Adrenal gland (tissue), 9 donors: ENCODE measurements at regions not wholly inside any gene's neighbourhood (a gene's known extent, or its start where the extent isn't known, plus 50 kb on each side); places are given as distances from the start of the nearest gene placed in this dataset.

Experiments used
- DNase-seq, 7 donors: peaks; one replicate each; pipeline ENCODE4 v3.0.0-alpha.2; 2019 to 2020
- H3K27ac ChIP-seq, 5 donors: fragments of 200-600 bp; sonication (generic) in 4 of 5; 1 replicate in 3 of 5; 2 replicates in 2 of 5; pipeline versions ENCODE4 v1.5.1 to v1.8.0; 2016 to 2020; ENCODE audit warnings: mild to moderate bottlenecking in 1 of 5
- H3K27me3 ChIP-seq: fragments of 200-600 bp; 2 replicates; pipeline ENCODE4 v1.8.0; 2021
- H3K36me3 ChIP-seq, 2 donors: fragments of 200-600 bp; replicated peaks in 1 of 2; 1 replicate in 1 of 2; 2 replicates in 1 of 2; pipeline versions ENCODE4 v1.5.1 to v1.8.0; 2018 to 2022
- H3K4me1 ChIP-seq, 2 donors: fragments of 200-600 bp; replicated peaks in 1 of 2; 1 replicate in 1 of 2; 2 replicates in 1 of 2; pipeline versions ENCODE4 v1.5.1 to v1.8.0; 2018 to 2021
- H3K4me3 ChIP-seq, 4 donors: fragments of 200-600 bp; sonication (generic) in 3 of 4; one replicate each; pipeline ENCODE4 v1.5.1; 2016 to 2018
- H3K9me3 ChIP-seq, 3 donors: fragments of 200-600 bp; sonication (generic) in 1 of 3; replicated peaks in 1 of 3; 1 replicate in 2 of 3; 2 replicates in 1 of 3; pipeline versions ENCODE4 v1.5.1 to v1.8.0; 2016 to 2021
- POLR2A ChIP-seq, 2 donors: fragments of 450-650 bp; IDR thresholded peaks; one replicate each; pipeline ENCODE4 v1.6.1; 2017; ENCODE audit warnings: antibody characterized with exemption in 2 of 2, mild to moderate bottlenecking in 2 of 2, moderate library complexity in 1 of 2
- WGBS, 4 donors: extraction: QIAGEN DNeasy Blood & Tissue Kit in 2 of 4; methylation state at CpG; one replicate each; pipeline versions ENCODE4 v1.1.5 to v1.1.7; 2013 to 2017; 5-methylcytosine and 5-hydroxymethylcytosine counted together
- intact Hi-C, 2 donors: fragments of 100-400 bp; cut with DNase I; formaldehyde crosslinking; loops; one replicate each; pipeline versions ENCODE4 v1.14.1 to v1.15.0; 2022 to 2023
- TF ChIP-seq, protein P1 (sequence below), 6 experiments: fragments of 450-650 bp in 4 of 6; fragments of 200-600 bp in 2 of 6; sonication (generic) in 1 of 6; IDR thresholded peaks; 1 replicate in 5 of 6; 2 replicates in 1 of 6; pipeline versions ENCODE4 v1.5.1 to v1.8.0; 2016 to 2021; ENCODE audit warnings: antibody characterized with exemption in 6 of 6, mild to moderate bottlenecking in 2 of 6, moderate library complexity in 1 of 6
- donor health status: healthy with polysubstance abuse.
- donor health status: Bipolar disorder and iron deficiency.
- donor health status: DM: yes; HTN: yes; CAD: no.
- donor health status: DM: no; HTN: no; CAD: no.
- donor health status: DM: no; HTN: no; CAD: no.

DNA sequence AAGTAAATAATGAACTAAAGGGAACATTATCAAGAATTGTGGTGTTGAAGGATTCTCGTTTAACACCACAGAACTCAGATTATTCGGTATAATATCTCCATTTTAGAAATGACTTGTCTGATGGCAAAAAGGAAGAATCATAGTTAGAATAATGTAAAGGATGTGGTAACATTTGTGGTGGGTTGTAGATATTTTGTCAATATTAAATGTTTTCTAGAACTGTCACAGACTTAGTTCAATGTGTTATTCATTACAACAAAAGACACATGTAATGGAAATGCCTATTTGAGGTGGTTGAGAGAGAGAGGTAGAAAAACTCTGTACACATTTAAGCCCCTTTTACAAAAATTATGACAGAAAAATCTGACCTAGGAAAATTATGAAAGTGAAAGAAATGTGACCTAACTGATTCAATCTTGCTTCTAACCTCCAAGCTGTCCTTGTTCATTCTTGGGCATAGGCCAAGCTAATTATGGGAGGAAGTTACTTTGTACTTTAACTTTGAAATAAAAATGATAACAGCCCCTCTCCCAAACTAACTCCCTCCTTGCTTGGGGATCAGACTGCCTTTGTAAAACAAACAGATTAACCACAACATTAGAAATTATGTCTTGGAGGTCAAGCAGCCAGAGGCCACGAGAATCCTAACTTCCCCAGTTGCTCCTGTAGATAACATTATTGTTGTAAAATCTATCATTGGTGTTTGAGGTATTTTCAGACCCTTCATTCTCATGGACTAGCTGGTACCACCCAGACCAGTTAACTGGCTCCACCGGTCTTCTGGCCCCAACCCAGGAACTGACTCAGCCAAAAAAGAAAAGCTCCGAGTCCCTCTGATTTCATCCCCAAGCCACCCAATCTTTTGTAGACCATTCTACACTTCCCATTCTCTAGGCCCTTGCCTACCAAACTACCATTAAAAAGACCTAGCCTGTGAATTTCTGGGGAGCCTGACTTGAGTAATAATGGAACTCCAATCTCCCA lies 1287.8 kb upstream of the CDH8 start:
- H3K27ac ChIP-seq, result no peak overlapping the region
- H3K36me3 ChIP-seq, result no peaks in the 10 kb centered on the region
- H3K4me3 ChIP-seq, result no peak overlapping the region
- no peaks in the 10 kb centered on the region for H3K9me3 ChIP-seq
- intact Hi-C loops, result no loop called here
- H3K27me3 ChIP-seq, result no peaks in the 10 kb centered on the region
- TF ChIP-seq, protein P1, sequence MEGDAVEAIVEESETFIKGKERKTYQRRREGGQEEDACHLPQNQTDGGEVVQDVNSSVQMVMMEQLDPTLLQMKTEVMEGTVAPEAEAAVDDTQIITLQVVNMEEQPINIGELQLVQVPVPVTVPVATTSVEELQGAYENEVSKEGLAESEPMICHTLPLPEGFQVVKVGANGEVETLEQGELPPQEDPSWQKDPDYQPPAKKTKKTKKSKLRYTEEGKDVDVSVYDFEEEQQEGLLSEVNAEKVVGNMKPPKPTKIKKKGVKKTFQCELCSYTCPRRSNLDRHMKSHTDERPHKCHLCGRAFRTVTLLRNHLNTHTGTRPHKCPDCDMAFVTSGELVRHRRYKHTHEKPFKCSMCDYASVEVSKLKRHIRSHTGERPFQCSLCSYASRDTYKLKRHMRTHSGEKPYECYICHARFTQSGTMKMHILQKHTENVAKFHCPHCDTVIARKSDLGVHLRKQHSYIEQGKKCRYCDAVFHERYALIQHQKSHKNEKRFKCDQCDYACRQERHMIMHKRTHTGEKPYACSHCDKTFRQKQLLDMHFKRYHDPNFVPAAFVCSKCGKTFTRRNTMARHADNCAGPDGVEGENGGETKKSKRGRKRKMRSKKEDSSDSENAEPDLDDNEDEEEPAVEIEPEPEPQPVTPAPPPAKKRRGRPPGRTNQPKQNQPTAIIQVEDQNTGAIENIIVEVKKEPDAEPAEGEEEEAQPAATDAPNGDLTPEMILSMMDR (IDR thresholded peaks at IDR 0.05), result no peak
- no peak for TF ChIP-seq POLR2A (IDR thresholded peaks at IDR 0.05)
- WGBS, 4 donors, result 35 to 52% (median 41%) methylated on average over 5 of the region's 5 CpGs
- H3K4me1 ChIP-seq, result no peaks in the 10 kb centered on the region
- no peak for DNase-seq

DNA sequence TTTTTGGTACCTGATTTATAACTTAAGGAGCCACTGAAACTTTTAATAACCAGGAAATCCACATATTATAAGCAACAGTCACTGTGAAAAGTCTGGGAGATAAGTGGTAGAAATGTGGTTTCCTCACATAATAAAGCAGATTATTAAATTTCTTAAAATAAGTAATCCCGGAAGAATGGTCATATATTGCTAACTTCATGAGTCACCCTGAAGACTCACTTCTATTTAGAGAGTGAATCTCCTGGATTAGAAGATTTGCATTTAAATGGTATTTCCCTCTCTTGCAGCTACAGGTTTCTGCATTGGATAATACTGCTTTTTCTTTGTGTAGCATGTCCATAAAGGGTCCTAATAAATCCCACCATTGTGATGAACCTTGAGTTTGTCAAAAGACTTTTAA lies 1286.8 kb upstream of the CDH8 start:
- no peak for DNase-seq
- H3K36me3 ChIP-seq, result no peaks in the 10 kb centered on the region
- no peaks in the 10 kb centered on the region for H3K27me3 ChIP-seq
- H3K9me3 ChIP-seq, result no peaks in the 10 kb centered on the region
- intact Hi-C loops, result no loop called here
- H3K4me3 ChIP-seq, result no peak overlapping the region
- no peaks in the 10 kb centered on the region for H3K4me1 ChIP-seq
- TF ChIP-seq POLR2A (IDR thresholded peaks at IDR 0.05), result no peak
- TF ChIP-seq, protein P1 (IDR thresholded peaks at IDR 0.05), result no peak
- WGBS, 4 donors, result 52 to 76% (median 65%) methylated on average over 1 of the region's 1 CpG
- H3K27ac ChIP-seq, result no peak overlapping the region

DNA sequence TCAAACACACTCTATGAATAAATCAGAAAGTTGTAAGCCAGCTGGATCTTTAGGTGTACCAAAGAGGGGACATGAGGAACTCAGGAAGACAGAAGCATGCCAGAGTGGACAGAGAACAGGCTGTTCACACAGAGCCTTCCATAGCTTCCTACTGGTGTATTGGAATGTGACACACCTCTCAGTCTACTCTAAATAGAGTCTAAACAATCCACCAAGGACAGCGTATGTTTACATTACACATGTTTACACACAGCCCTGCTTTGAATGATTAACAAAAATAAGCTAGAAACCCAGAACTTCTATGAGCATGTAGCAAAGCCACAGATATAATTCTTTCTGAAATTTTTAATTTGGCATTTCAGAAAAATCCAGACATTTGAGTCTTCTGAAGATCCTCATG lies 1279.0 kb upstream of the CDH8 start:
- intact Hi-C loops, result no loop called here
- no peak overlapping the region for H3K4me3 ChIP-seq
- TF ChIP-seq, protein P1 (IDR thresholded peaks at IDR 0.05), result no peak
- no peak for TF ChIP-seq POLR2A (IDR thresholded peaks at IDR 0.05)
- WGBS, 4 donors, result 68 to 74% (median 69%) methylated on average over 1 of the region's 1 CpG
- no peak for DNase-seq
- no peaks in the 10 kb centered on the region for H3K27me3 ChIP-seq
- H3K36me3 ChIP-seq, result no peaks in the 10 kb centered on the region
- H3K4me1 ChIP-seq, result no peaks in the 10 kb centered on the region
- H3K27ac ChIP-seq, result no peak overlapping the region
- H3K9me3 ChIP-seq, result no peaks in the 10 kb centered on the region

DNA sequence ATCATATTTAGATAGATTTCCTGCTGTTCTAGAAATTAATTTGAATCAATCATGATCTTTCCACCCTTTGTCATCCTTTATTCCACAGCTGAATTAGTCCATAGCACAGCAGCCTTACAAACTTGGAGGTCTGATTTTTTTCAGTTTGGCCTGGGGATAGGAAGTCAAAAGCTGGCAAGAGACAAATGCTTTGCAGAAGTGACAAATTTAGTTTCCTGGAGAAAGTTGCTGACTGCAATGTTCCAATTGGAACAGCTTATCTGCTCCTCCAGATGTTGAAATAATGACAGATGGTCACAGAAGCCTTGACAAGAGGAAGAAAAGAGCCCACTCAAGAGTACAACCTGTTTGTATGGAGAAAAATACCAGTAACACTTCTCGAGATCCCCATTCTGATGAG lies 1276.1 kb upstream of the CDH8 start:
- DNase-seq, result no peak
- intact Hi-C loops, result no loop called here
- H3K27me3 ChIP-seq, result no peaks in the 10 kb centered on the region
- H3K4me1 ChIP-seq, result no peaks in the 10 kb centered on the region
- H3K4me3 ChIP-seq, result no peak overlapping the region
- H3K36me3 ChIP-seq, result no peaks in the 10 kb centered on the region
- 29 to 57% (median 44%) methylated on average over 1 of the region's 1 CpG for WGBS, 4 donors
- TF ChIP-seq, protein P1 (IDR thresholded peaks at IDR 0.05), result no peak
- TF ChIP-seq POLR2A (IDR thresholded peaks at IDR 0.05), result no peak
- H3K9me3 ChIP-seq, result no peaks in the 10 kb centered on the region
- H3K27ac ChIP-seq, result no peak overlapping the region
